ENCODE measurements at regions not wholly inside any gene's neighbourhood (a gene's known extent, or its start where the extent isn't known, plus 50 kb on each side); places are given as distances from the start of the nearest gene placed in this dataset.

DNA sequence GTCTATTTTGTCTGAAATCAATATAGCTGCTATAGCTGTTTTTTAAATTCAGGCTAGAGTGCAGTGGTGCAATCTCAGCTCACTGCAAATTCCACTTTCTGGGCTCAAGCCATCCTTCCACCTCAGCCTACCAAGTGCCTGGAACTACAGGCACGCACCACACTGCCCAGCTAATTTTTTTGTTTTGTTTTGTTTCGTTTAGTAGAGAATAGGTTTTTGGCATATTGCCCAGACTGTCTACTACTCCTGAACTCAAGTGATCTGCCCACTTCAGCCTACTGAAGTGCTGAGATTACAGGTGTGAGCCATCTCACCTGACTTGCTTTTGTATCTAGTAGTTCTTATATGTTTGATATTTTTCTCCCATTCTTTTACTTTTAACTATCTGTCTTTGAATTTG is 259.7 kb downstream of the CDH19 start:
- CTCF ChIA-PET = no interaction called here
- DNase-seq (ENCODE audit: extremely low spot score) = no peak
- POLR2A ChIA-PET = no interaction called here
- TF ChIP-seq L3MBTL2 (conservative IDR thresholded peaks at IDR 0.05) = no peak
- no peak for TF ChIP-seq BHLHE40 (IDR thresholded peaks at IDR 0.05; ENCODE audit: borderline replicate concordance)

DNA sequence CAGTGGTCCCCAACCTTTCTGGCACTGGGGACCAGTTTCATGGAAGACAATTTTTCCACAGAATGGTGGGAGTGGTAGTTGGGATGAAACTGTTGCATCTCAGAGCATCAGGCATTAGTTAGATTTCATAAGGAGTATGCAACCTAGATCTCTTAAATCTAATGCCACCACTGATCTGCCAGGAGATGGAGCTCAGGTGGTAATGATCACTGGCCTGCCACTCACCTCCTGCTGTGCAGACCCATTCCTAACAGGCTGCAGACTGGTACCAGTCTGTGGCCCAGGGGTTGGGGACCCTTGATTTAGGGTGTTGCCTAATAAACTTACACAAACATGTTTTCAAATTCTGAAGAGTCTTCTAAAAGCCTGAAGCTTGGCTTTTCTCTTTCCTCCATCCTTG is 261.3 kb downstream of the CDH19 start:
- TF ChIP-seq SP1 (IDR thresholded peaks at IDR 0.05) (no peak), NFRKB (IDR thresholded peaks at IDR 0.05) (no peak), SUZ12 (IDR thresholded peaks at IDR 0.05) (no peak), TARDBP (IDR thresholded peaks at IDR 0.05) (no peak), CTBP1 (IDR thresholded peaks at IDR 0.05; ENCODE audit: borderline replicate concordance) (no peak), FOXA1 (IDR thresholded peaks at IDR 0.05) (no peak), ELF4 (IDR thresholded peaks at IDR 0.05) (no peak), BHLHE40 (IDR thresholded peaks at IDR 0.05; ENCODE audit: borderline replicate concordance) (no peak)
- DNase-seq (ENCODE audit: extremely low spot score) = no peak
- ChIA-PET POLR2A (no interaction called here), CTCF (no interaction called here)

DNA sequence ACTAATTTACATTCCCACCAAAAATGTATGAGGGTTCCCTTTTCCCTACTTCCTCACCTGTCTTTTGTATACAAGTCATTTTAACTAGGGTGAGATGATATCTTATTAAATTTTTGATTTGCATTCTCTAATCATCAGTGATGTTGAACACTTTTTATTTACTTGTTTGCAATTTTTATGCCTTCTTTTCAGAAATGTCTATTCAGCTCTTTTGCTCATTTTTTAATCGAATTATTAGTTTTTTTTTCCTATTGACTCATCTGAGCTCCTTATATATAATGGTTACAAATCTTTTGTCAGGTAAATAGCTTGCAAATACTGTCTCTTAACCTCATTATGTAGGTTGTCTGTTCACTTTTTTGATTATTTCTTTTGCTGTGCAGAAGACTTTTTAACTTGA is 269.4 kb downstream of the CDH19 start:
- POLR2A ChIA-PET = no interaction called here
- CTCF ChIA-PET = no interaction called here
- TF ChIP-seq FOXK2 (IDR thresholded peaks at IDR 0.05) (no peak), ZNF384 (IDR thresholded peaks at IDR 0.05) (no peak), LEF1 (IDR thresholded peaks at IDR 0.05; ENCODE audit: borderline replicate concordance) (no peak), BHLHE40 (IDR thresholded peaks at IDR 0.05; ENCODE audit: borderline replicate concordance) (no peak), HDGF (IDR thresholded peaks at IDR 0.05; ENCODE audit: borderline replicate concordance) (no peak), NFRKB (IDR thresholded peaks at IDR 0.05) (no peak), CTBP1 (IDR thresholded peaks at IDR 0.05; ENCODE audit: borderline replicate concordance) (no peak), FOXA1 (IDR thresholded peaks at IDR 0.05) (no peak), SUZ12 (IDR thresholded peaks at IDR 0.05) (no peak), ARNT (IDR thresholded peaks at IDR 0.05) (no peak), SP1 (IDR thresholded peaks at IDR 0.05) (no peak), ELF4 (IDR thresholded peaks at IDR 0.05) (no peak), TARDBP (IDR thresholded peaks at IDR 0.05) (no peak), FOXM1 (IDR thresholded peaks at IDR 0.05; ENCODE audit: borderline replicate concordance) (no peak), L3MBTL2 (conservative IDR thresholded peaks at IDR 0.05) (no peak)
- TF ChIP-seq, protein P1, sequence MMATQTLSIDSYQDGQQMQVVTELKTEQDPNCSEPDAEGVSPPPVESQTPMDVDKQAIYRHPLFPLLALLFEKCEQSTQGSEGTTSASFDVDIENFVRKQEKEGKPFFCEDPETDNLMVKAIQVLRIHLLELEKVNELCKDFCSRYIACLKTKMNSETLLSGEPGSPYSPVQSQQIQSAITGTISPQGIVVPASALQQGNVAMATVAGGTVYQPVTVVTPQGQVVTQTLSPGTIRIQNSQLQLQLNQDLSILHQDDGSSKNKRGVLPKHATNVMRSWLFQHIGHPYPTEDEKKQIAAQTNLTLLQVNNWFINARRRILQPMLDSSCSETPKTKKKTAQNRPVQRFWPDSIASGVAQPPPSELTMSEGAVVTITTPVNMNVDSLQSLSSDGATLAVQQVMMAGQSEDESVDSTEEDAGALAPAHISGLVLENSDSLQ (IDR thresholded peaks at IDR 0.05) = no peak
- DNase-seq (ENCODE audit: extremely low spot score) = no peak

DNA sequence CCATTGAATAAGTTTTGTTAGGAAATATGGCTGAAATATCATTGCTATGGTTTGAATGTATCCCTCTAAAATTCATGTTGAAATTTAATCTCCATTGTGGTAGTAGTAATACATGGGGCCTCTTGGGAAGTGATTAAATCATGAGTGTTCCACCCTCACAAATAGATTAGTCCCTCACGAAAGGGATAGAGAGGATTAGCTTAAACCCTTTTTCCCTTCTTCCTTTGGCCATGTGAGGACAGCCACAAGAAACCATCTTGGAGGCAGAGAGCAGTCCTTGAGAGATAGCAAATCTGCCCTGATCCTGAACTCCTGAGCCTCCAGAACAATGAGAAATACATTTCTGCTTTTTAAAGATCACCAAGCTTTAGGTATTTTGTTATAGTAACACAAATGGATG is 274.2 kb downstream of the CDH19 start:
- TF ChIP-seq FOXK2 (IDR thresholded peaks at IDR 0.05) (no peak), HDGF (IDR thresholded peaks at IDR 0.05; ENCODE audit: borderline replicate concordance) (no peak), ARNT (IDR thresholded peaks at IDR 0.05) (no peak), CTBP1 (IDR thresholded peaks at IDR 0.05; ENCODE audit: borderline replicate concordance) (no peak), FOXA1 (IDR thresholded peaks at IDR 0.05) (no peak)
- no peak for DNase-seq (ENCODE audit: extremely low spot score)
- ChIA-PET POLR2A (no interaction called here), CTCF (no interaction called here)

DNA sequence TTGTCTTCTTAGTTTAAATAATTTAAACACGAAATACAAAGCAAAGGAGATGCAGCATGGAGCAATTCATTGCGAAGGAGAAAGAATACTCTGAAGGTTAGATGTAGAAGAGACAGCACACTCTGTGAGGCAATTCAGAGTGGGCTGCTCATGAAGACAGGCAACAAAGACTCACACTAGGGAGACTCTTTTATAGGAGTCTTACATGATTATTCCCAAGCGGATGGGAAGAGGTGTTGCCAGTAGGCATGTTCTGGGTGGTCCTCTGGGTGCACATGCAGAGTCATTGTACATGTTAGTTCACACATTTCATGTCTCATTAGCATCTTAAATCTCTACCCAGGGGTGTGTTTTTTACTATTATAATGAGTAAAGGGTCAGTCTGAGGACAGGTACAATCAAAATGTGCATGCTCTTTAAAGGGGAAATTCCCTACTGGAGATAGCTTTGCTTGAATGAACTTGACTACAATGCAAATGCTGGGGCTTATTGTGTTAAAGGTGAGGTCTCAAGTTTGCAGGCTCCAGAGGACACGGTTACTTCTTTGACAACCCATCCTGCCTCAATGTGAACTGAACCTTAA is 275.5 kb downstream of the CDH19 start:
- ChIA-PET CTCF (no interaction called here), POLR2A (no interaction called here)
- TF ChIP-seq FOXA1 (IDR thresholded peaks at IDR 0.05) = no peak
- no peak for TF ChIP-seq TARDBP (IDR thresholded peaks at IDR 0.05)
- no peak for TF ChIP-seq ARNT (IDR thresholded peaks at IDR 0.05)
- TF ChIP-seq CTBP1 (IDR thresholded peaks at IDR 0.05; ENCODE audit: borderline replicate concordance) = no peak
- no peak for TF ChIP-seq L3MBTL2 (conservative IDR thresholded peaks at IDR 0.05)
- no peak for TF ChIP-seq ELF4 (IDR thresholded peaks at IDR 0.05)
- TF ChIP-seq LEF1 (IDR thresholded peaks at IDR 0.05; ENCODE audit: borderline replicate concordance) = no peak
- no peak for TF ChIP-seq SUZ12 (IDR thresholded peaks at IDR 0.05)
- no peak for TF ChIP-seq HDGF (IDR thresholded peaks at IDR 0.05; ENCODE audit: borderline replicate concordance)
- TF ChIP-seq, protein P1 (IDR thresholded peaks at IDR 0.05) = no peak
- TF ChIP-seq NFRKB (IDR thresholded peaks at IDR 0.05) = no peak
- DNase-seq (ENCODE audit: extremely low spot score) = no peak

DNA sequence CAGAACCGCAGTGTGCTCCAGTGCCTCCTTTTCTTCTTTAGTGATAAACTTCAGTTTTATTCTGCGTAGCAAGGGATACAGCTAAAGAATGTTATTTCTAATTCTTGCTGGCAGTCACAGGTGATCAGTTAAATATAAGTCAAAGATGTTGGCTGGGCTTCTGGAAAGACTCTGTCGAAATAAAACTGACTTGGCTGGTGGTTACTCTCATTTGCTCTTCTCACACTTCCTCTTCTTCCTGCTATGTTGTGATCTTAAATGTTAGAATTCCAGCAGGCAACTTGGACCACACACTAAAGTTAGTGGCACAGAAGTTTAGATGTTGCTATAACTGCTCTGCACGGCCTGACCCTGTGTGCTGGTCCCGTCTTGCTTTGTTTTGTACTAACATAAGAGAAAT is 278.6 kb downstream of the CDH19 start:
- TF ChIP-seq ZNF384 (IDR thresholded peaks at IDR 0.05) (no peak), SUZ12 (IDR thresholded peaks at IDR 0.05) (no peak), L3MBTL2 (conservative IDR thresholded peaks at IDR 0.05) (no peak), FOXK2 (IDR thresholded peaks at IDR 0.05) (no peak), NFRKB (IDR thresholded peaks at IDR 0.05) (no peak), HDGF (IDR thresholded peaks at IDR 0.05; ENCODE audit: borderline replicate concordance) (no peak), CTBP1 (IDR thresholded peaks at IDR 0.05; ENCODE audit: borderline replicate concordance) (no peak), FOXM1 (IDR thresholded peaks at IDR 0.05; ENCODE audit: borderline replicate concordance) (no peak)
- no peak for DNase-seq (ENCODE audit: extremely low spot score)
- POLR2A ChIA-PET = no interaction called here
- CTCF ChIA-PET = no interaction called here

DNA sequence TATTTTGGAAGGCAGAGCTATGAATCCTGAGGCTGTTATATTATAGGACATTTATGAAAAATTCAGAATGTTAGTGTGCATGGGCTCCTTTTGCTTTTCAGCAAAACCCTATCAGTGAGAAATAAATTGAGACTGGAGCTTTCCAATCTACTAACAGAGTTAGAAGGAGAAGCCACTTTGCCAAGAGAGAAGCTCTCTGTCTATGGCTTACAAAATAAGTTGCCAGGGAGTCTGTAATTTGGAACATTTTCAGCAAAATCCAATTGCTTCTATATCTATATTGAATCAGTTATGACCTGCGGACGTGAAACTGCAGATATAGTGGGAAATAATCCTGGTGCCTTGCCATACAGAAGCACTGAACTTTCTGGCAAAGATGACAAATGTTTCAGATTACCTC is 279.3 kb downstream of the CDH19 start:
- ChIA-PET CTCF (no interaction called here), POLR2A (no interaction called here)
- DNase-seq (ENCODE audit: extremely low spot score) = no peak
- TF ChIP-seq TARDBP (IDR thresholded peaks at IDR 0.05) (no peak), NFRKB (IDR thresholded peaks at IDR 0.05) (no peak), HDGF (IDR thresholded peaks at IDR 0.05; ENCODE audit: borderline replicate concordance) (no peak), ELF4 (IDR thresholded peaks at IDR 0.05) (no peak), L3MBTL2 (conservative IDR thresholded peaks at IDR 0.05) (no peak), ARNT (IDR thresholded peaks at IDR 0.05) (no peak), SP1 (IDR thresholded peaks at IDR 0.05) (no peak)
